Endothelial cell (in vitro differentiated cells): ENCODE measurements at regions not wholly inside any gene's neighbourhood (a gene's known extent, or its start where the extent isn't known, plus 50 kb on each side); places are given as distances from the start of the nearest gene placed in this dataset.

Experiments
- DNase-seq: peaks from one replicate; pipeline ENCODE4 v3.0.0; 2021; ENCODE audit warnings: low spot score
- H3K27ac Mint-ChIP-seq: one replicate; pipeline ENCODE4 v1.8.0; 2021; ENCODE audit warnings: mixed read lengths, inconsistent platforms; ENCODE audit not compliant: unreplicated experiment
- H3K27me3 Mint-ChIP-seq: one replicate; pipeline ENCODE4 v1.8.0; 2021; ENCODE audit warnings: mild to moderate bottlenecking, moderate library complexity, mixed read lengths, inconsistent platforms; ENCODE audit not compliant: unreplicated experiment
- H3K36me3 Mint-ChIP-seq: one replicate; pipeline ENCODE4 v1.8.0; 2021; ENCODE audit warnings: mild to moderate bottlenecking, low read depth, mixed read lengths, inconsistent platforms; ENCODE audit not compliant: unreplicated experiment
- H3K4me1 Mint-ChIP-seq: one replicate; pipeline ENCODE4 v1.8.0; 2021; ENCODE audit warnings: mild to moderate bottlenecking, mixed read lengths, inconsistent platforms; ENCODE audit not compliant: unreplicated experiment
- H3K4me3 Mint-ChIP-seq: one replicate; pipeline ENCODE4 v1.8.0; 2021; ENCODE audit warnings: mild to moderate bottlenecking, mixed read lengths, inconsistent platforms; ENCODE audit not compliant: unreplicated experiment
- H3K9me3 Mint-ChIP-seq: one replicate; pipeline ENCODE4 v1.8.0; 2021; ENCODE audit warnings: mixed read lengths, inconsistent platforms; ENCODE audit not compliant: unreplicated experiment
- TF ChIP-seq, protein P1 (sequence below): fragments of 200-600 bp; sonication (generic); IDR thresholded peaks from one replicate; pipeline ENCODE4 v1.5.0; 2021; ENCODE audit warnings: antibody characterized with exemption; ENCODE audit not compliant: unreplicated experiment

DNA sequence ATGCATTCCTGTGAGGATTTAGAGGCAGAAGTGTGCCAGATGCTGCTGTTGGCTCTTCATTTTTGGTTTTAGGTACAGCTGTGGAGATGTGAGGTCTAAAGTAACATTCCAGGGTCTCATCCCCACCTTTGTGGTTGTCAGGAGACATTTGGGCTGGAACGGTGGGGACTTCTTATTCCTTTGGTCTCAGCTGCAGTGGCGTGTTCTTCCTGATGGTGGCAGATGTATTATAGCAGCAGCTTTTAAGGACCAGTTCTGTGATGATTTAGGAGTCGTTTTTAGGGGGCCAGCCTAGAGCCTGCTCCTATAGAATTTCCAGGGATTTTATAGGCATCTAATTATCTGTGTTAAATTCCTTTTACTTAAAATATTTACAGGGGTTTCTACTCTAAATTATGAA lies 221.0 kb upstream of the EOMES start:
- no peaks in the 10 kb centered on the region for H3K27me3 Mint-ChIP-seq
- peak; percentile 40 for DNase-seq
- no peak overlapping the region for H3K27ac Mint-ChIP-seq
- no peak overlapping the region for H3K4me3 Mint-ChIP-seq
- no peaks in the 10 kb centered on the region for H3K36me3 Mint-ChIP-seq
- TF ChIP-seq, protein P1, sequence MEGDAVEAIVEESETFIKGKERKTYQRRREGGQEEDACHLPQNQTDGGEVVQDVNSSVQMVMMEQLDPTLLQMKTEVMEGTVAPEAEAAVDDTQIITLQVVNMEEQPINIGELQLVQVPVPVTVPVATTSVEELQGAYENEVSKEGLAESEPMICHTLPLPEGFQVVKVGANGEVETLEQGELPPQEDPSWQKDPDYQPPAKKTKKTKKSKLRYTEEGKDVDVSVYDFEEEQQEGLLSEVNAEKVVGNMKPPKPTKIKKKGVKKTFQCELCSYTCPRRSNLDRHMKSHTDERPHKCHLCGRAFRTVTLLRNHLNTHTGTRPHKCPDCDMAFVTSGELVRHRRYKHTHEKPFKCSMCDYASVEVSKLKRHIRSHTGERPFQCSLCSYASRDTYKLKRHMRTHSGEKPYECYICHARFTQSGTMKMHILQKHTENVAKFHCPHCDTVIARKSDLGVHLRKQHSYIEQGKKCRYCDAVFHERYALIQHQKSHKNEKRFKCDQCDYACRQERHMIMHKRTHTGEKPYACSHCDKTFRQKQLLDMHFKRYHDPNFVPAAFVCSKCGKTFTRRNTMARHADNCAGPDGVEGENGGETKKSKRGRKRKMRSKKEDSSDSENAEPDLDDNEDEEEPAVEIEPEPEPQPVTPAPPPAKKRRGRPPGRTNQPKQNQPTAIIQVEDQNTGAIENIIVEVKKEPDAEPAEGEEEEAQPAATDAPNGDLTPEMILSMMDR, result peak; percentile 14
- H3K9me3 Mint-ChIP-seq, result no peaks in the 10 kb centered on the region
- no peaks in the 10 kb centered on the region for H3K4me1 Mint-ChIP-seq

DNA sequence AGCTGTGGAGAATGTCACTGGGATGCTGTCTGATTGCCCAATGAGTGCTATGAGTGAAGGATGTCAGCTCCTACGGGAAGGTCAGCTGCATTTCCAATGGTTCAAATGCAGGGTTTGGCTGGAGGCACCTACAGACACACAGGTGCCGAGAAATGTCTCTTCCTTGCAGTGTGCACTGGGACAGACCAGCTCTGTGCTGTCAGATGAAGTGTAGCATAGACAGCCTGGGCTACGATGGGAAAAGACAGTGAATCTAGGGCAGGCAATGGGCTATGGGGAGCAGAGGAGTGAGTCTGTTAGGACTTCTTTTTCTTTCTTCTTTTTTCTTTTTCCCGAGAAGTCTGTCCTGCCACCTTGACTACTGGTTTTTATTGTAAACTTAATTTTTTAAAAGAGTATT lies 223.1 kb upstream of the EOMES start:
- H3K36me3 Mint-ChIP-seq, result no peaks in the 10 kb centered on the region
- TF ChIP-seq, protein P1, result no peak
- no peaks in the 10 kb centered on the region for H3K27me3 Mint-ChIP-seq
- no peak for DNase-seq
- H3K4me3 Mint-ChIP-seq, result no peak overlapping the region
- no peaks in the 10 kb centered on the region for H3K9me3 Mint-ChIP-seq
- H3K27ac Mint-ChIP-seq, result no peak overlapping the region
- no peaks in the 10 kb centered on the region for H3K4me1 Mint-ChIP-seq

DNA sequence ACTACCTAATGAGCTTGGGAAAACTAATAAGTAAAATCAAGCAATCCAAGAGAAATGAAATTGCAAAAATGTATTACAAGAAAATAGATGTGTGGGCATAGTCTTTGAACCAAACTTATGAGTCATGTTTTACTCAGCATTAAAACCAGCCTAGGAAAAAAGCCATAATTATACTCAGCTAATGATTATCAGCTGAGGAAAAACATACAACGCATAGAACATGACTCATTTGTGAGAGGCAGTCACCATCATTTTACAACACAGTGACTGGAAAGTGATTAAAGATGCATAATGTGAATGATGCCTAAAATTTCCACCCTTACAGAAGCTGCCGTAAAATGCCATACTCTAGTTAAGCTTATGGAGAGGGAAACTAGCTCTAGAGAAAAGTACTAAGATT lies 238.0 kb upstream of the EOMES start:
- Mint-ChIP-seq H3K27me3 (peaks cover 2% of the 10 kb centered on the region), H3K4me1 (no peaks in the 10 kb centered on the region), H3K9me3 (no peaks in the 10 kb centered on the region)

DNA sequence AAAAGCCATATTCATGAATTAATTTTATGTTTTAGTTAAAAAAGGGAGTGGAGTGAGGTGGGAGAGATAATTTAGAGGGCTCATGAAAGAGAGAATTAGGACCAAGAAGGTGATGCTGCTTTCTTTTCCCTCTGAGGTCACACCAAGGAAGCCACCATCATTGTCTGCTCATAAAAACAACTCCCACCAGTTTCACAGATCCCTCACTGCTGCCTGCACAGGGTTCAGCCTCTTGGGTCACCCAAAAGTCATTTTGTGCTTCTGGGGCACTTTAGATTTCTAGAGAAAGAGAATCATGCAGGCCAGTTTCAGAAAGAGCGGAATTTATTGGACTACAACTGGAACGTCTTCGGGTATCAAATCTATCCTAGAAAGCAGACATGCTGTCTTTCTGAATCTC lies 241.4 kb upstream of the EOMES start:
- Mint-ChIP-seq H3K4me1 (no peaks in the 10 kb centered on the region), H3K9me3 (no peaks in the 10 kb centered on the region), H3K27me3 (no peaks in the 10 kb centered on the region), H3K27ac (no peak overlapping the region), H3K36me3 (no peaks in the 10 kb centered on the region), H3K4me3 (no peak overlapping the region)
- DNase-seq, result no peak
- TF ChIP-seq, protein P1, result no peak

More for the DNA sequence above, 238.0 kb upstream of the EOMES start:
- no peak for DNase-seq
- TF ChIP-seq, protein P1, result no peak
- no peak overlapping the region for H3K4me3 Mint-ChIP-seq
- no peaks in the 10 kb centered on the region for H3K36me3 Mint-ChIP-seq
- H3K27ac Mint-ChIP-seq, result no peak overlapping the region

DNA sequence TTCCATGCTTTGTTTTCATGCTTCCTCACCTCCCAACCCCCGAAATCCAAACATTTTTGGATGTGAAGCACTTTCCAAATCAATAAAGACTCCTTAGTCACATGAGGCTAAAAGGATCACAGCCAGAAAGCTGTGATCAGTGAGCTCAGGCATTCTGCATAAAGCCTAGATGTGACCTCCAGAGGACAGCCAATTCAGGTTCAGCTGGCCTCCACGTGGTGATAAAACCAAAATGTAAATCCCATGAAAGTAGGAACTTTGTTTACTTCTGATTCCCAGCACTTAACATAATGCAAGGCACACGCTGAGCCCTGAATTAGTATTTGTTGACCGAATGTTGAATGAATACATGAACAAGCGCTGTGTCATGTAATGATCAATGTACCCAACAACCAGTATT lies 249.5 kb upstream of the EOMES start:
- DNase-seq, result no peak
- TF ChIP-seq, protein P1, result no peak
- no peak overlapping the region for H3K27ac Mint-ChIP-seq
- H3K27me3 Mint-ChIP-seq, result no peaks in the 10 kb centered on the region
- H3K36me3 Mint-ChIP-seq, result no peaks in the 10 kb centered on the region
- H3K9me3 Mint-ChIP-seq, result no peaks in the 10 kb centered on the region
- no peaks in the 10 kb centered on the region for H3K4me1 Mint-ChIP-seq
- no peak overlapping the region for H3K4me3 Mint-ChIP-seq
